ENCODE measurements at regions not wholly inside any gene's neighbourhood (a gene's known extent, or its start where the extent isn't known, plus 50 kb on each side); places are given as distances from the start of the nearest gene placed in this dataset.

DNA sequence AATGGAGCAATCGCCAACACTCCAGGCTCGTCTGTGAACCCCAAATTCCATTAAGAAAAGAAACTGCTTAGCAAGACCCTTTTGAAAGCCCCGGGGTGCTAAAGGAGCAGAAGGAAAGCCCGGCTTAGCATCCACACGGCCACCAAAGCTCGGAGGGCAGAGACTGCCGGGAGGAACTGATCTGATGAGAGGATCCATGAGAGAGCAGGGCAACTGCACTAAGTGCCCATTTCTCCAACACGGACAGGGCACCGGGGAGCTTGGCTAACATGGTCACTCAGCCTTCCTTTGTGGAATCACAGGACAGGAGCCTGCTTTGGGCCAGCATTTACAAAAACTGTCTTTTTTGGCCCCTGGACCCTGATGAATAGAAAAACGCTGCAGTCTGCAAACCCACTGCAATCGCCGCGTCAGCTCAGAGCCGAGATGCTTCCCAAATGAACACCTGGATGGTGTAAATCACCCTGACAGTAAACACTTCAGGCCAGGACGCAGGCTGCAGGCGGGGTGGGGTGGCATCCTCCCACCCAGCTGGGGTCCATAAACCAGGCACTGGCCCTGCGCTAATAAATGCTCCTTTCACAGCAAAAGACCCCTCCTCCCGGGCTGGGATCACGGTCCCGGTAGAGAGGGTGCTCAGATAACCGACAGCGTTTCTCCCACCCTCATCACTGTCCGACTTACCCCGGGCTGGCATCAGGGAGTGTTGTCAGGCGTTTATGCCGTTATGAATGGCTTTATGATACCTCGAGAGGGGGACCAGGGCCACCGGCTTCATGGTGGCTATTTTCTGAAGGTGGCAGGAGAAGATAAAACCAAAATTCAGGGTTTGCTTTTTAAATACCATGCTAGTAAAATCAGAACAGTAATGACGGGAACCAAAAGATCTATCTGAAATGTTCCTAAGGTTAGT is 299.5 kb downstream of the IRF8 start:
- no peaks in the 10 kb centered on the region for H3K79me2 ChIP-seq (ENCODE audit: control insufficient read depth, insufficient read depth, low read length)
- H2AFZ ChIP-seq (ENCODE audit: control insufficient read depth, low read depth, low read length): no peak overlapping the region
- RAD21 ChIA-PET (ENCODE audit: unreplicated experiment): no interaction called here
- no peak overlapping the region for H3K27ac ChIP-seq (ENCODE audit: control insufficient read depth, insufficient read depth)
- peaks cover 17 to 18% of the 10 kb centered on the region in 2 experiments for H3K27me3 ChIP-seq (replicated peaks in 1 of 2; ENCODE audit: control insufficient read depth in 2 of 2, insufficient read depth in 2 of 2, low read length in 1 of 2)
- FAIRE-seq (no peak), ATAC-seq (no peak), DNase-seq (ENCODE audit: low read depth, low spot score) (no peak)
- no peak overlapping the region for H3K4me2 ChIP-seq (ENCODE audit: control insufficient read depth, insufficient read depth)
- SMC1A ChIA-PET (ENCODE audit: uncharacterized antibody, unreplicated experiment): no interaction called here
- no peak overlapping the region for H3K9ac ChIP-seq (ENCODE audit: control insufficient read depth, insufficient read depth, low read length)
- intact Hi-C loops (cut with micrococcal nuclease; ENCODE audit: unreplicated experiment) (no loop called here), in situ Hi-C loops (cut with MboI) (no loop called here)
- H3K4me1 ChIP-seq (ENCODE audit: control insufficient read depth, insufficient read depth, low read length): no peaks in the 10 kb centered on the region
- H4K20me1 ChIP-seq (ENCODE audit: control insufficient read depth, insufficient read depth): no peaks in the 10 kb centered on the region
- no peaks in the 10 kb centered on the region for H3K9me3 ChIP-seq (replicated peaks; ENCODE audit: control insufficient read depth, insufficient read depth, low read length)
- 22% methylated on average over 29 of the region's 29 CpGs for WGBS (ENCODE audit: insufficient coverage, insufficient replicate concordance, low lambda C conversion rate, missing lambda C conversion rate)
- no peaks in the 10 kb centered on the region for H3K36me3 ChIP-seq (ENCODE audit: control insufficient read depth in 2 of 2, insufficient read depth in 2 of 2, low read length in 1 of 2)
- POLR2A ChIA-PET: no interaction called here
- CTCF ChIA-PET: no interaction called here
- H3K4me3 ChIP-seq: no peak overlapping the region
- BruUV-seq (replicated peaks): no TSS peak
- no peak for TF ChIP-seq EP300 (IDR thresholded peaks at IDR 0.05; ENCODE audit: borderline replicate concordance in 1 of 2, control insufficient read depth in 1 of 2, low read depth in 2 of 2, low read length in 2 of 2)
- no peak for TF ChIP-seq NFIC (IDR thresholded peaks at IDR 0.05; ENCODE audit: low read depth, low read length)
- no peak for TF ChIP-seq ZNF592 (IDR thresholded peaks at IDR 0.05)
- no peak for TF ChIP-seq HDAC2 (IDR thresholded peaks at IDR 0.05)
- no peak for TF ChIP-seq YY1 (IDR thresholded peaks at IDR 0.05; ENCODE audit: low read depth, low read length)
- TF ChIP-seq, protein P1, sequence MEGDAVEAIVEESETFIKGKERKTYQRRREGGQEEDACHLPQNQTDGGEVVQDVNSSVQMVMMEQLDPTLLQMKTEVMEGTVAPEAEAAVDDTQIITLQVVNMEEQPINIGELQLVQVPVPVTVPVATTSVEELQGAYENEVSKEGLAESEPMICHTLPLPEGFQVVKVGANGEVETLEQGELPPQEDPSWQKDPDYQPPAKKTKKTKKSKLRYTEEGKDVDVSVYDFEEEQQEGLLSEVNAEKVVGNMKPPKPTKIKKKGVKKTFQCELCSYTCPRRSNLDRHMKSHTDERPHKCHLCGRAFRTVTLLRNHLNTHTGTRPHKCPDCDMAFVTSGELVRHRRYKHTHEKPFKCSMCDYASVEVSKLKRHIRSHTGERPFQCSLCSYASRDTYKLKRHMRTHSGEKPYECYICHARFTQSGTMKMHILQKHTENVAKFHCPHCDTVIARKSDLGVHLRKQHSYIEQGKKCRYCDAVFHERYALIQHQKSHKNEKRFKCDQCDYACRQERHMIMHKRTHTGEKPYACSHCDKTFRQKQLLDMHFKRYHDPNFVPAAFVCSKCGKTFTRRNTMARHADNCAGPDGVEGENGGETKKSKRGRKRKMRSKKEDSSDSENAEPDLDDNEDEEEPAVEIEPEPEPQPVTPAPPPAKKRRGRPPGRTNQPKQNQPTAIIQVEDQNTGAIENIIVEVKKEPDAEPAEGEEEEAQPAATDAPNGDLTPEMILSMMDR (IDR thresholded peaks at IDR 0.05 in 2 of 3, conservative IDR thresholded peaks at IDR 0.05 in 1 of 3; ENCODE audit: control insufficient read depth in 2 of 3, extremely low read depth in 1 of 3, insufficient read depth in 1 of 3, low read depth in 3 of 3, low read length in 3 of 3): no peak
- TF ChIP-seq LARP7 (IDR thresholded peaks at IDR 0.05): no peak
- TF ChIP-seq SMC3 (IDR thresholded peaks at IDR 0.05; ENCODE audit: borderline replicate concordance, low read length): no peak
- TF ChIP-seq NRF1 (conservative IDR thresholded peaks at IDR 0.05; ENCODE audit: low read depth, low read length): no peak
- TF ChIP-seq TAF1 (IDR thresholded peaks at IDR 0.05; ENCODE audit: borderline replicate concordance, low read depth, low read length): no peak
- TF ChIP-seq MEF2A (IDR thresholded peaks at IDR 0.05; ENCODE audit: insufficient read depth, low read depth, low read length): no peak
- TF ChIP-seq, protein P2, sequence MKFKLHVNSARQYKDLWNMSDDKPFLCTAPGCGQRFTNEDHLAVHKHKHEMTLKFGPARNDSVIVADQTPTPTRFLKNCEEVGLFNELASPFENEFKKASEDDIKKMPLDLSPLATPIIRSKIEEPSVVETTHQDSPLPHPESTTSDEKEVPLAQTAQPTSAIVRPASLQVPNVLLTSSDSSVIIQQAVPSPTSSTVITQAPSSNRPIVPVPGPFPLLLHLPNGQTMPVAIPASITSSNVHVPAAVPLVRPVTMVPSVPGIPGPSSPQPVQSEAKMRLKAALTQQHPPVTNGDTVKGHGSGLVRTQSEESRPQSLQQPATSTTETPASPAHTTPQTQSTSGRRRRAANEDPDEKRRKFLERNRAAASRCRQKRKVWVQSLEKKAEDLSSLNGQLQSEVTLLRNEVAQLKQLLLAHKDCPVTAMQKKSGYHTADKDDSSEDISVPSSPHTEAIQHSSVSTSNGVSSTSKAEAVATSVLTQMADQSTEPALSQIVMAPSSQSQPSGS (IDR thresholded peaks at IDR 0.05; ENCODE audit: low read length): no peak
- no peak for TF ChIP-seq SPI1 (IDR thresholded peaks at IDR 0.05; ENCODE audit: borderline replicate concordance, insufficient read depth, low read depth, low read length)
- no peak for TF ChIP-seq BCL3 (IDR thresholded peaks at IDR 0.05; ENCODE audit: borderline replicate concordance, insufficient read depth, low read depth, low read length, poor library complexity, severe bottlenecking)

Data from GM12878 (cell line).